Fibroblast of lung (primary cell): ENCODE measurements at regions not wholly inside any gene's neighbourhood (a gene's known extent, or its start where the extent isn't known, plus 50 kb on each side); places are given as distances from the start of the nearest gene placed in this dataset.

ENCODE experiments used
- DNase-seq, 2 donors: peaks; one replicate each; pipeline versions ENCODE4 v3.0.0 to v3.0.0-alpha.2; 2010; ENCODE audit warnings: low read depth in 2 of 2
- H2AFZ ChIP-seq: 2 replicates; pipeline ENCODE4 v1.5.1; 2012; ENCODE audit warnings: low read length, control low read depth, inconsistent platforms
- H3K27ac ChIP-seq: 2 replicates; pipeline ENCODE4 v1.5.1; 2011; ENCODE audit warnings: low read length, control low read depth; ENCODE audit not compliant: insufficient read depth
- H3K27me3 ChIP-seq: 2 replicates; pipeline ENCODE4 v1.5.1; 2011; ENCODE audit warnings: mild to moderate bottlenecking, low read length; ENCODE audit not compliant: control insufficient read depth, insufficient read depth
- H3K36me3 ChIP-seq: 2 replicates; pipeline ENCODE4 v1.5.1; 2011; ENCODE audit warnings: low read length; ENCODE audit not compliant: control insufficient read depth, insufficient read depth
- H3K4me1 ChIP-seq: 2 replicates; pipeline ENCODE4 v1.5.1; 2011; ENCODE audit warnings: low read length; ENCODE audit not compliant: control insufficient read depth, insufficient read depth; ENCODE audit errors: extremely low read depth
- H3K4me2 ChIP-seq: 2 replicates; pipeline ENCODE4 v1.5.1; 2011; ENCODE audit warnings: low read length, control low read depth; ENCODE audit not compliant: insufficient read depth; ENCODE audit errors: extremely low read depth
- H3K4me3 ChIP-seq, 4 experiments: fragments of 200-600 bp in 1 of 4; sonication (generic) in 1 of 4; replicated peaks in 1 of 4; 2 replicates each; pipeline ENCODE4 v1.5.1; 2011 to 2016; ENCODE audit warnings: low read length in 4 of 4, low read depth in 3 of 4, mild to moderate bottlenecking in 3 of 4, control low read depth in 2 of 4, inconsistent platforms in 1 of 4, mixed read lengths in 1 of 4; ENCODE audit not compliant: insufficient read depth in 1 of 4; ENCODE audit errors: control extremely low read depth in 1 of 4
- H3K79me2 ChIP-seq: 2 replicates; pipeline ENCODE4 v1.5.1; 2012; ENCODE audit warnings: mild to moderate bottlenecking, low read length, inconsistent platforms; ENCODE audit not compliant: control insufficient read depth, insufficient read depth
- H3K9ac ChIP-seq: 2 replicates; pipeline ENCODE4 v1.5.1; 2011; ENCODE audit warnings: mild to moderate bottlenecking, low read length, control low read depth; ENCODE audit not compliant: insufficient read depth
- H3K9me3 ChIP-seq: 2 replicates; pipeline ENCODE4 v1.5.1; 2012; ENCODE audit warnings: low read depth, low read length; ENCODE audit not compliant: control insufficient read depth, insufficient read depth
- H4K20me1 ChIP-seq: 2 replicates; pipeline ENCODE4 v1.5.1; 2011; ENCODE audit warnings: low read length; ENCODE audit not compliant: control insufficient read depth, insufficient read depth; ENCODE audit errors: extremely low read depth
- EZH2 ChIP-seq: IDR thresholded peaks from 2 replicates; pipeline ENCODE4 v1.5.1; 2012; ENCODE audit warnings: low read length, control low read depth, mild to moderate bottlenecking; ENCODE audit errors: missing control alignments
- TF ChIP-seq, protein P1 (sequence below), 2 donors: IDR thresholded peaks in 1 of 2; conservative IDR thresholded peaks in 1 of 2; 1 replicate in 1 of 2; 2 replicates in 1 of 2; pipeline ENCODE4 v1.5.1; 2011 to 2012; ENCODE audit warnings: low read length in 2 of 2, control low read depth in 1 of 2, inconsistent platforms in 1 of 2, low read depth in 1 of 2, mild to moderate bottlenecking in 1 of 2

DNA sequence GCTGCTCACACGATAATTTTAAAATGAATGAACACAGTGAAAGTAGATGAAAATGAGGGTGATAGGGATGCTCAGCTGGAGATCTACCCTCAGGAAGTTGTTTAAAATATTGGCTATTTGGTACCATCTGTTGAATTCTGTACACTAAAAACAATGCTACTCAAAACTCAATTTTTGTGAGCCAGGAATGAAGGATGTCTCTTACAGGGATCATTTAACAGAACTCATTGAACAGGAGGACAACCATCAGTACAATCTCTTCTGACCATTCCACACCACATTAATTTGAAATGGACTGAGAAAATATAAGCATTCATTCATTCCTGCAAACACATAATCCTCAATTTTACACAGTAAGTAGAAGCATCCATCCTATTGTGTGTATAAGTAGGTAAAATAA, 1355.1 kb upstream of the CRIM1 start:
- Histone ChIP-seq H3K4me2 (no peak overlapping the region), H3K79me2 (no peaks in the 10 kb centered on the region), H3K9ac (no peak overlapping the region), H3K36me3 (no peaks in the 10 kb centered on the region), H3K27me3 (no peaks in the 10 kb centered on the region), H3K4me3 (no peak overlapping the region), H3K27ac (no peak overlapping the region), H3K9me3 (no peaks in the 10 kb centered on the region), H4K20me1 (no peaks in the 10 kb centered on the region), H3K4me1 (no peaks in the 10 kb centered on the region), H2AFZ (no peak overlapping the region)
- DNase-seq: no peak
- TF ChIP-seq, protein P1, sequence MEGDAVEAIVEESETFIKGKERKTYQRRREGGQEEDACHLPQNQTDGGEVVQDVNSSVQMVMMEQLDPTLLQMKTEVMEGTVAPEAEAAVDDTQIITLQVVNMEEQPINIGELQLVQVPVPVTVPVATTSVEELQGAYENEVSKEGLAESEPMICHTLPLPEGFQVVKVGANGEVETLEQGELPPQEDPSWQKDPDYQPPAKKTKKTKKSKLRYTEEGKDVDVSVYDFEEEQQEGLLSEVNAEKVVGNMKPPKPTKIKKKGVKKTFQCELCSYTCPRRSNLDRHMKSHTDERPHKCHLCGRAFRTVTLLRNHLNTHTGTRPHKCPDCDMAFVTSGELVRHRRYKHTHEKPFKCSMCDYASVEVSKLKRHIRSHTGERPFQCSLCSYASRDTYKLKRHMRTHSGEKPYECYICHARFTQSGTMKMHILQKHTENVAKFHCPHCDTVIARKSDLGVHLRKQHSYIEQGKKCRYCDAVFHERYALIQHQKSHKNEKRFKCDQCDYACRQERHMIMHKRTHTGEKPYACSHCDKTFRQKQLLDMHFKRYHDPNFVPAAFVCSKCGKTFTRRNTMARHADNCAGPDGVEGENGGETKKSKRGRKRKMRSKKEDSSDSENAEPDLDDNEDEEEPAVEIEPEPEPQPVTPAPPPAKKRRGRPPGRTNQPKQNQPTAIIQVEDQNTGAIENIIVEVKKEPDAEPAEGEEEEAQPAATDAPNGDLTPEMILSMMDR (conservative IDR thresholded peaks at IDR 0.05 in 1 of 2, IDR thresholded peaks at IDR 0.05 in 1 of 2; ENCODE audit: low read depth in 1 of 2, low read length in 2 of 2): no peak
- TF ChIP-seq EZH2: no peak

DNA sequence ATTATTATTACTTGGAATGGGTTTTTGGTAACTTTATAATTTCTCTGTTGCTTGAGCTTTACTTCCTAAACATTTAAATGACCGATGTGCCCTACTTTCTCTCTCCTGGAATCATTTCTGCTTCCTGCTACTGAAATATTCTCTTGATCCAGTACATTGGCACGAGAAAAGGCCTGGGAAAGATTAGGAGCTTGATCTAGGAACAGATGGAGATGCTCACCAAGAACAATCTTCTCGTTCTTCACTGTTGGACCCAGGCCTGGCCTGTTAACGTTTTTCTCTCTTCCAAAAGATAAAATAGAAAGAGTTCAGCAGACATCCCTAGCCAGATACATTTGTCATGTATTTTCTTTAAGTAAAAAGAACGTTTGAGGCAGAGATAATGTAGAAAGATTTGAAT, 1356.8 kb upstream of the CRIM1 start:
- Histone ChIP-seq H2AFZ (no peak overlapping the region), H3K27ac (no peak overlapping the region), H3K9ac (no peak overlapping the region), H3K4me3 (no peak overlapping the region), H4K20me1 (no peaks in the 10 kb centered on the region), H3K79me2 (no peaks in the 10 kb centered on the region), H3K9me3 (no peaks in the 10 kb centered on the region), H3K36me3 (no peaks in the 10 kb centered on the region), H3K4me1 (no peaks in the 10 kb centered on the region), H3K4me2 (no peak overlapping the region), H3K27me3 (no peaks in the 10 kb centered on the region)
- DNase-seq: no peak
- TF ChIP-seq, protein P1 (conservative IDR thresholded peaks at IDR 0.05 in 1 of 2, IDR thresholded peaks at IDR 0.05 in 1 of 2; ENCODE audit: low read depth in 1 of 2, low read length in 2 of 2): no peak
- no peak for TF ChIP-seq EZH2

DNA sequence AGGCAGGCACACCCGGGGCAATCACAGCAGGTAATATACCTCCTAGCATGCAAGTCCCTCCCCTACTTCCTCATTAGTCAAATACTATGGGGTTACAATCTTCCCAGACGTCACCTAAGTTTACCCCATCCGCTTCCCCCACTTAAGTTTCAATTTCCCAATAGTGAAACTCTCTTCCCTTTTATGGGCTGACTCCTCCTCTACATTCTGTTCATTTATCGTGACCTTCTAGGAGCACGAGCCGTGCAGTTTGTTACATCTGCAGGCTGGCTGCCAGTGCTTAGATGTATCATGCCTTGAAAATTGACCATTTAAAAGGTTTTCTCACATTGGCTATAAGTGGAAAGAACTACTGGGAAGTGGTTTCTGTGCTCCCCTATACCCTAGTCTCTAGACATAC, 1357.8 kb upstream of the CRIM1 start:
- Histone ChIP-seq H3K4me1 (no peaks in the 10 kb centered on the region), H4K20me1 (no peaks in the 10 kb centered on the region), H3K4me3 (no peak overlapping the region), H3K9me3 (no peaks in the 10 kb centered on the region), H3K36me3 (no peaks in the 10 kb centered on the region), H3K79me2 (no peaks in the 10 kb centered on the region), H3K4me2 (no peak overlapping the region), H3K27me3 (no peaks in the 10 kb centered on the region), H2AFZ (no peak overlapping the region), H3K9ac (no peak overlapping the region), H3K27ac (no peak overlapping the region)
- DNase-seq: no peak
- TF ChIP-seq EZH2: no peak
- TF ChIP-seq, protein P1 (conservative IDR thresholded peaks at IDR 0.05 in 1 of 2, IDR thresholded peaks at IDR 0.05 in 1 of 2; ENCODE audit: low read depth in 1 of 2, low read length in 2 of 2): no peak
